Neural progenitor cell (in vitro differentiated cells): ENCODE measurements at regions not wholly inside any gene's neighbourhood (a gene's known extent, or its start where the extent isn't known, plus 50 kb on each side); places are given as distances from the start of the nearest gene placed in this dataset.

Experiments used
- DNase-seq: peaks from one replicate; pipeline ENCODE4 v3.0.0-alpha.2; 2016; ENCODE audit warnings: low spot score
- H2AFZ ChIP-seq: fragments of 200-600 bp; sonication (generic); replicated peaks from 2 replicates; pipeline ENCODE4 v1.6.1; 2016; ENCODE audit warnings: antibody characterized with exemption
- H3F3A ChIP-seq: fragments of 200-600 bp; sonication (generic); 2 replicates; pipeline ENCODE4 v1.6.1; 2016; ENCODE audit warnings: antibody characterized with exemption, low read depth
- H3K27ac ChIP-seq: fragments of 200-600 bp; sonication (generic); 2 replicates; pipeline ENCODE4 v1.5.1; 2016; ENCODE audit warnings: mild to moderate bottlenecking
- H3K27me3 ChIP-seq: fragments of 200-600 bp; sonication (generic); 2 replicates; pipeline ENCODE4 v1.6.1; 2016; ENCODE audit warnings: mild to moderate bottlenecking, moderate library complexity
- H3K36me3 ChIP-seq: fragments of 200-600 bp; sonication (generic); 2 replicates; pipeline ENCODE4 v1.5.1; 2016
- H3K4me1 ChIP-seq: fragments of 200-600 bp; sonication (generic); 2 replicates; pipeline ENCODE4 v1.6.1; 2016; ENCODE audit warnings: mixed run types
- H3K4me2 ChIP-seq: fragments of 200-600 bp; sonication (generic); 2 replicates; pipeline ENCODE4 v1.6.1; 2016
- H3K4me3 ChIP-seq: fragments of 200-600 bp; sonication (generic); 2 replicates; pipeline ENCODE4 v1.5.1; 2016
- H3K79me2 ChIP-seq: fragments of 200-600 bp; sonication (generic); 2 replicates; pipeline ENCODE4 v1.6.1; 2016; ENCODE audit warnings: low read depth
- H3K9ac ChIP-seq: fragments of 200-600 bp; sonication (generic); 2 replicates; pipeline ENCODE4 v1.6.1; 2016
- H3K9me3 ChIP-seq: fragments of 200-600 bp; sonication (generic); 2 replicates; pipeline ENCODE4 v1.5.1; 2016; ENCODE audit warnings: low read depth
- H4K20me1 ChIP-seq: fragments of 200-600 bp; sonication (generic); 2 replicates; pipeline ENCODE4 v1.6.1; 2016; ENCODE audit warnings: low read depth
- H3K27ac Mint-ChIP-seq: 3 replicates; pipeline ENCODE4 v1.8.0; 2021; ENCODE audit warnings: mixed read lengths
- H3K27me3 Mint-ChIP-seq: 2 replicates; pipeline ENCODE4 v1.8.0; 2022; ENCODE audit warnings: low read depth, mild to moderate bottlenecking, inconsistent platforms, moderate library complexity, mixed read lengths; ENCODE audit not compliant: insufficient read depth
- H3K36me3 Mint-ChIP-seq: 3 replicates; pipeline ENCODE4 v1.8.0; 2021; ENCODE audit warnings: mixed read lengths
- H3K4me1 Mint-ChIP-seq: 3 replicates; pipeline ENCODE4 v1.8.0; 2021; ENCODE audit warnings: mixed read lengths
- H3K4me3 Mint-ChIP-seq: 3 replicates; pipeline ENCODE4 v1.8.0; 2021; ENCODE audit warnings: mild to moderate bottlenecking, moderate library complexity, mixed read lengths
- H3K9me3 Mint-ChIP-seq: 3 replicates; pipeline ENCODE4 v1.8.0; 2020; ENCODE audit warnings: mixed read lengths
- CTCF ChIP-seq: fragments of 200-600 bp; sonication (generic); IDR thresholded peaks from 2 replicates; pipeline ENCODE4 v1.5.1; 2017; ENCODE audit warnings: antibody characterized with exemption, mild to moderate bottlenecking
- EZH2 ChIP-seq: fragments of 200-600 bp; sonication (generic); IDR thresholded peaks from 2 replicates; pipeline ENCODE4 v1.6.1; 2017; ENCODE audit warnings: antibody characterized with exemption, mild to moderate bottlenecking, moderate library complexity
- EZH2phosphoT487 ChIP-seq: fragments of 200-600 bp; sonication (generic); IDR thresholded peaks from 2 replicates; pipeline ENCODE4 v1.6.1; 2017; ENCODE audit warnings: antibody characterized with exemption

GRCh38 chr7:25545124-25546008 lies 317.1 kb upstream of the NPVF start:
- Histone ChIP-seq H3K4me2 (no peak overlapping the region), H2AFZ (peak overlapping the region; percentile 59), H3F3A (no peaks in the 10 kb centered on the region), H3K79me2 (no peaks in the 10 kb centered on the region), H3K9ac (no peak overlapping the region), H3K4me3 (no peak overlapping the region), H3K9me3 (no peaks in the 10 kb centered on the region), H3K4me1 (peaks cover 4% of the 10 kb centered on the region), H3K36me3 (no peaks in the 10 kb centered on the region), H3K27ac (no peak overlapping the region), H4K20me1 (no peaks in the 10 kb centered on the region), H3K27me3 (no peaks in the 10 kb centered on the region)
- no peak overlapping the region for H3K27ac Mint-ChIP-seq
- no peak overlapping the region for H3K4me3 Mint-ChIP-seq
- peaks cover 5% of the 10 kb centered on the region for H3K27me3 Mint-ChIP-seq
- no peaks in the 10 kb centered on the region for H3K36me3 Mint-ChIP-seq
- peak; percentile 21 for DNase-seq
- H3K4me1 Mint-ChIP-seq = peaks cover 17% of the 10 kb centered on the region
- H3K9me3 Mint-ChIP-seq = no peaks in the 10 kb centered on the region
- TF ChIP-seq EZH2phosphoT487 (no peak), EZH2 (no peak), CTCF (no peak)

GRCh38 chr7:25546306-25546705 lies 318.0 kb upstream of the NPVF start:
- no peaks in the 10 kb centered on the region for H3K9me3 Mint-ChIP-seq
- no peak overlapping the region for H3K27ac ChIP-seq
- H3K4me3 Mint-ChIP-seq = no peak overlapping the region
- no peak overlapping the region for H3K4me3 ChIP-seq
- no peak for TF ChIP-seq EZH2phosphoT487
- TF ChIP-seq CTCF = no peak
- no peak for TF ChIP-seq EZH2
- no peaks in the 10 kb centered on the region for H3F3A ChIP-seq
- H3K27me3 ChIP-seq = no peaks in the 10 kb centered on the region
- H3K4me2 ChIP-seq = no peak overlapping the region
- no peak overlapping the region for H3K9ac ChIP-seq
- DNase-seq = no peak
- no peaks in the 10 kb centered on the region for H4K20me1 ChIP-seq
- H3K4me1 Mint-ChIP-seq = peaks cover 17% of the 10 kb centered on the region
- H3K4me1 ChIP-seq = peaks cover 4% of the 10 kb centered on the region
- no peaks in the 10 kb centered on the region for H3K36me3 ChIP-seq
- no peaks in the 10 kb centered on the region for H3K9me3 ChIP-seq
- peaks cover 5% of the 10 kb centered on the region for H3K27me3 Mint-ChIP-seq
- H3K27ac Mint-ChIP-seq = no peak overlapping the region
- no peaks in the 10 kb centered on the region for H3K79me2 ChIP-seq
- H3K36me3 Mint-ChIP-seq = no peaks in the 10 kb centered on the region
- no peak overlapping the region for H2AFZ ChIP-seq

- Mint-ChIP-seq H3K9me3 (no peaks in the 10 kb centered on the region), H3K4me3 (no peak overlapping the region), H3K27ac (no peak overlapping the region), H3K27me3 (no peaks in the 10 kb centered on the region), H3K4me1 (peaks cover 26% of the 10 kb centered on the region), H3K36me3 (no peaks in the 10 kb centered on the region)
- H3K9ac ChIP-seq = no peak overlapping the region
- peak overlapping the region; percentile 37 for H2AFZ ChIP-seq
- no peaks in the 10 kb centered on the region for H3K79me2 ChIP-seq
- peaks cover 4% of the 10 kb centered on the region for H3K4me1 ChIP-seq
- no peak overlapping the region for H3K27ac ChIP-seq
- no peaks in the 10 kb centered on the region for H3K36me3 ChIP-seq
- H3F3A ChIP-seq = no peaks in the 10 kb centered on the region
- no peaks in the 10 kb centered on the region for H3K27me3 ChIP-seq
- no peak overlapping the region for H3K4me3 ChIP-seq
- no peak for TF ChIP-seq EZH2
- TF ChIP-seq EZH2phosphoT487 = no peak
- no peak for TF ChIP-seq CTCF
- no peaks in the 10 kb centered on the region for H3K9me3 ChIP-seq
- DNase-seq = peak; percentile 11
- H3K4me2 ChIP-seq = no peak overlapping the region
- no peaks in the 10 kb centered on the region for H4K20me1 ChIP-seq
These were observed 321.1 kb upstream of the NPVF start for GRCh38 chr7:25549271-25549921.
